CD14-positive monocyte (primary cell): ENCODE measurements at regions not wholly inside any gene's neighbourhood (a gene's known extent, or its start where the extent isn't known, plus 50 kb on each side); places are given as distances from the start of the nearest gene placed in this dataset.

Experiments used
- DNase-seq, 3 donors: peaks; one replicate each; pipeline ENCODE4 v3.0.0-alpha.2; 2011 to 2022
- H2AFZ ChIP-seq: 2 replicates; pipeline ENCODE4 v1.6.0; 2012; ENCODE audit warnings: mild to moderate bottlenecking, low read depth, low read length, inconsistent platforms; ENCODE audit not compliant: insufficient read depth, poor library complexity, severe bottlenecking
- H3K27ac ChIP-seq, 2 donors: 1 replicate in 1 of 2; 2 replicates in 1 of 2; pipeline ENCODE4 v1.5.1; 2012 to 2013; ENCODE audit warnings: low read length in 2 of 2, control low read depth in 1 of 2, inconsistent platforms in 1 of 2, low read depth in 1 of 2, mild to moderate bottlenecking in 1 of 2
- H3K27me3 ChIP-seq, 2 donors: one replicate each; pipeline versions ENCODE4 v1.6.0 to v1.6.1; 2011 to 2013; ENCODE audit warnings: low read length in 2 of 2; ENCODE audit not compliant: control insufficient read depth in 2 of 2, insufficient read depth in 2 of 2
- H3K36me3 ChIP-seq, 2 donors: replicated peaks in 1 of 2; 1 replicate in 1 of 2; 2 replicates in 1 of 2; pipeline versions ENCODE4 v1.5.1 to v1.6.1; 2012 to 2013; ENCODE audit warnings: low read length in 2 of 2, control low read depth in 1 of 2, inconsistent platforms in 1 of 2, mild to moderate bottlenecking in 1 of 2; ENCODE audit not compliant: insufficient read depth in 2 of 2, control insufficient read depth in 1 of 2
- H3K4me1 ChIP-seq, 2 donors: 1 replicate in 1 of 2; 2 replicates in 1 of 2; pipeline versions ENCODE4 v1.5.1 to v1.6.1; 2012 to 2013; ENCODE audit warnings: low read length in 2 of 2, control low read depth in 1 of 2, inconsistent platforms in 1 of 2, mild to moderate bottlenecking in 1 of 2, moderate library complexity in 1 of 2; ENCODE audit not compliant: insufficient read depth in 2 of 2, control insufficient read depth in 1 of 2
- H3K4me2 ChIP-seq: replicated peaks from 2 replicates; pipeline ENCODE3; 2012; ENCODE audit warnings: low read length, moderate library complexity, mild to moderate bottlenecking; ENCODE audit not compliant: poor library complexity, severe bottlenecking; ENCODE audit errors: extremely low read depth
- H3K4me3 ChIP-seq, 3 experiments: fragments of 200-600 bp in 1 of 3; sonication (generic) in 1 of 3; replicated peaks in 1 of 3; 1 replicate in 2 of 3; 2 replicates in 1 of 3; pipeline ENCODE4 v1.5.1; 2011 to 2013; ENCODE audit warnings: low read length in 3 of 3, mild to moderate bottlenecking in 3 of 3, control low read depth in 2 of 3, low read depth in 2 of 3, inconsistent platforms in 1 of 3, moderate library complexity in 1 of 3
- H3K79me2 ChIP-seq: 2 replicates; pipeline ENCODE4 v1.6.0; 2012; ENCODE audit warnings: mild to moderate bottlenecking, control low read depth, inconsistent platforms, low read length, moderate library complexity; ENCODE audit not compliant: insufficient read depth
- H3K9ac ChIP-seq: 2 replicates; pipeline ENCODE4 v1.6.0; 2017; ENCODE audit warnings: low read length, mild to moderate bottlenecking; ENCODE audit not compliant: insufficient read depth, poor library complexity, severe bottlenecking
- H3K9me3 ChIP-seq, 2 donors: replicated peaks in 1 of 2; 1 replicate in 1 of 2; 2 replicates in 1 of 2; pipeline versions ENCODE4 v1.5.1 to v1.6.1; 2012 to 2013; ENCODE audit warnings: low read length in 2 of 2, control low read depth in 1 of 2; ENCODE audit not compliant: control insufficient read depth in 1 of 2, insufficient read depth in 1 of 2
- H4K20me1 ChIP-seq: 2 replicates; pipeline ENCODE4 v1.6.0; 2012; ENCODE audit warnings: mild to moderate bottlenecking, low read length, control low read depth, moderate library complexity; ENCODE audit not compliant: insufficient read depth
- H3K27ac Mint-ChIP-seq, 7 donors: one replicate each; pipeline ENCODE4 v1.8.0; 2020; ENCODE audit warnings: mild to moderate bottlenecking in 7 of 7, mixed read lengths in 7 of 7, moderate library complexity in 6 of 7, inconsistent platforms in 2 of 7
- H3K27me3 Mint-ChIP-seq, 3 donors: one replicate each; pipeline ENCODE4 v1.8.0; 2021 to 2022; ENCODE audit warnings: low read depth in 3 of 3, mild to moderate bottlenecking in 3 of 3, mixed read lengths in 3 of 3, moderate library complexity in 3 of 3, inconsistent platforms in 1 of 3
- H3K36me3 Mint-ChIP-seq, 2 donors: one replicate each; pipeline ENCODE4 v1.8.0; 2020; ENCODE audit warnings: mixed read lengths in 2 of 2, inconsistent platforms in 1 of 2, mild to moderate bottlenecking in 1 of 2
- H3K4me1 Mint-ChIP-seq: one replicate; pipeline ENCODE4 v1.8.0; 2020; ENCODE audit warnings: mild to moderate bottlenecking, mixed read lengths
- H3K4me3 Mint-ChIP-seq, 2 donors: one replicate each; pipeline ENCODE4 v1.8.0; 2020; ENCODE audit warnings: mild to moderate bottlenecking in 2 of 2, mixed read lengths in 2 of 2, moderate library complexity in 1 of 2
- H3K9me3 Mint-ChIP-seq, 7 donors: one replicate each; pipeline ENCODE4 v1.8.0; 2020 to 2022; ENCODE audit warnings: mixed read lengths in 7 of 7, mild to moderate bottlenecking in 6 of 7, moderate library complexity in 6 of 7, inconsistent platforms in 2 of 7
- WGBS: methylation state at CpG from one replicate; pipeline ENCODE4 v1.1.5; 2013; ENCODE audit warnings: missing lambda C conversion rate; ENCODE audit not compliant: insufficient coverage; 5-methylcytosine and 5-hydroxymethylcytosine counted together
- intact Hi-C, 2 donors: fragments of 100-400 bp; cut with micrococcal nuclease; formaldehyde crosslinking; loops; one replicate each; pipeline versions ENCODE4 v1.15.0 to v1.15.1; 2023
- TF ChIP-seq, protein P1 (sequence below): fragments of 200-600 bp; IDR thresholded peaks from one replicate; pipeline ENCODE4 v1.8.0; 2022; ENCODE audit warnings: antibody characterized with exemption, mild to moderate bottlenecking

DNA sequence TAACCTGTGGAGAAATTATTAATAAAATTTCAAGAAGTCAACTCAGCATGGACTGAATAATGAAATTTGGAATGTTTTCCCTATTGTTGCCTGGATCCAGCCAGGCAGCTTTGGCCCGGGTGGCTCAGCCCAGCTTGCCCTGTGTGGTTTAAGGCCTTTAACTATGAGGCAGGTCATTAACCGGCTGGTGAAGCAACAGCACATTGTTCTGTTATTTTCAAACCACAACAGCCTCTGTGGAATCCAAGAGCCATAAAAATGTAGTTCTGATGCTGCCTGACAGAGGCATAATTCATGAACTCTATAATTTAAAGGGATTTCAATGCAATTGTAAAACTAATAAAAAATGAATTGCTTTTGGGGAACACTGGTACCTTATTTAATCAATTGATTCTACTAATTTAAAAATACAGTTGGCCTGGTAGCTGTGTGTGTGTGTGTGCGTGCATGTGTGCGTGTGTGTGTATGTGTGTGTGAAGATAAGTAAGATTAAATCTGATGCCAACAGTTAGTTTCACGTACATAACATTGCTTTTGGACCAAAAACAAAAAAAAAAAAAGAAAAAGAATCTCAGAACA lies 117.7 kb downstream of the RPS12 start:
- H4K20me1 ChIP-seq = no peaks in the 10 kb centered on the region
- H3K4me2 ChIP-seq = no peak overlapping the region
- WGBS = 45% methylated on average over 2 of the region's 5 CpGs
- no peak overlapping the region for H3K4me3 ChIP-seq
- H3K36me3 ChIP-seq = no peaks in the 10 kb centered on the region
- no peaks in the 10 kb centered on the region for H3K79me2 ChIP-seq
- no peaks in the 10 kb centered on the region for H3K4me1 Mint-ChIP-seq
- intact Hi-C loops = no loop called here
- no peaks in the 10 kb centered on the region for H3K9me3 ChIP-seq
- H3K4me3 Mint-ChIP-seq = no peak overlapping the region
- no peaks in the 10 kb centered on the region for H3K36me3 Mint-ChIP-seq
- H2AFZ ChIP-seq = no peak overlapping the region
- DNase-seq = no peak
- H3K27me3 ChIP-seq = no peaks in the 10 kb centered on the region
- peaks cover 0 to 3% (median 0%) of the 10 kb centered on the region in 7 donors for H3K9me3 Mint-ChIP-seq
- no peak overlapping the region for H3K27ac ChIP-seq
- H3K27ac Mint-ChIP-seq = no peak overlapping the region
- peaks cover 0 to 7% (median 2%) of the 10 kb centered on the region in 3 donors for H3K27me3 Mint-ChIP-seq
- TF ChIP-seq, protein P1, sequence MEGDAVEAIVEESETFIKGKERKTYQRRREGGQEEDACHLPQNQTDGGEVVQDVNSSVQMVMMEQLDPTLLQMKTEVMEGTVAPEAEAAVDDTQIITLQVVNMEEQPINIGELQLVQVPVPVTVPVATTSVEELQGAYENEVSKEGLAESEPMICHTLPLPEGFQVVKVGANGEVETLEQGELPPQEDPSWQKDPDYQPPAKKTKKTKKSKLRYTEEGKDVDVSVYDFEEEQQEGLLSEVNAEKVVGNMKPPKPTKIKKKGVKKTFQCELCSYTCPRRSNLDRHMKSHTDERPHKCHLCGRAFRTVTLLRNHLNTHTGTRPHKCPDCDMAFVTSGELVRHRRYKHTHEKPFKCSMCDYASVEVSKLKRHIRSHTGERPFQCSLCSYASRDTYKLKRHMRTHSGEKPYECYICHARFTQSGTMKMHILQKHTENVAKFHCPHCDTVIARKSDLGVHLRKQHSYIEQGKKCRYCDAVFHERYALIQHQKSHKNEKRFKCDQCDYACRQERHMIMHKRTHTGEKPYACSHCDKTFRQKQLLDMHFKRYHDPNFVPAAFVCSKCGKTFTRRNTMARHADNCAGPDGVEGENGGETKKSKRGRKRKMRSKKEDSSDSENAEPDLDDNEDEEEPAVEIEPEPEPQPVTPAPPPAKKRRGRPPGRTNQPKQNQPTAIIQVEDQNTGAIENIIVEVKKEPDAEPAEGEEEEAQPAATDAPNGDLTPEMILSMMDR = no peak
- H3K9ac ChIP-seq = no peak overlapping the region
- no peaks in the 10 kb centered on the region for H3K4me1 ChIP-seq

GRCh38 chr6:132932588-132932987 lies 118.2 kb downstream of the RPS12 start:
- no peaks in the 10 kb centered on the region for H3K36me3 Mint-ChIP-seq
- WGBS = 92% methylated on average over 7 of the region's 9 CpGs
- intact Hi-C loops = no loop called here

More at GRCh38 chr6:132932588-132932987, 118.2 kb downstream of the RPS12 start:
- Histone ChIP-seq H3K9me3 (no peaks in the 10 kb centered on the region), H3K27me3 (no peaks in the 10 kb centered on the region), H3K9ac (no peak overlapping the region), H3K36me3 (no peaks in the 10 kb centered on the region), H2AFZ (no peak overlapping the region), H3K4me1 (no peaks in the 10 kb centered on the region), H3K4me3 (no peak overlapping the region), H3K27ac (no peak overlapping the region), H3K4me2 (no peak overlapping the region), H3K79me2 (no peaks in the 10 kb centered on the region), H4K20me1 (no peaks in the 10 kb centered on the region)
- Mint-ChIP-seq H3K4me3 (no peak overlapping the region), H3K9me3 (peaks cover 0 to 3% (median 0%) of the 10 kb centered on the region in 7 donors), H3K27me3 (peaks cover 0 to 7% (median 2%) of the 10 kb centered on the region in 3 donors), H3K27ac (no peak overlapping the region), H3K4me1 (no peaks in the 10 kb centered on the region)
- TF ChIP-seq, protein P1 = no peak
- no peak for DNase-seq
